ENCODE measurements at regions not wholly inside any gene's neighbourhood (a gene's known extent, or its start where the extent isn't known, plus 50 kb on each side); places are given as distances from the start of the nearest gene placed in this dataset.

- Histone ChIP-seq H3K4me3 (ENCODE audit: low read length) (no peak overlapping the region), H3K27me3 (ENCODE audit: control insufficient read depth, insufficient read depth, low read length) (no peaks in the 10 kb centered on the region), H3K36me3 (ENCODE audit: control insufficient read depth, insufficient read depth, low read length) (no peaks in the 10 kb centered on the region), H3K9me3 (ENCODE audit: control insufficient read depth, insufficient read depth, low read length) (no peaks in the 10 kb centered on the region), H3K4me1 (ENCODE audit: control insufficient read depth, insufficient read depth, low read length) (no peaks in the 10 kb centered on the region), H3K27ac (ENCODE audit: low read length) (no peak overlapping the region)
- no peaks in the 10 kb centered on the region for H3K4me1 Mint-ChIP-seq
- H3K27me3 Mint-ChIP-seq (ENCODE audit: low read depth in 2 of 2): no peaks in the 10 kb centered on the region
- ATAC-seq (no peak), DNase-seq (no peak)
- no peak overlapping the region for H3K4me3 Mint-ChIP-seq
- intact Hi-C loops (cut with micrococcal nuclease): no loop called here
- H3K9me3 Mint-ChIP-seq: no peaks in the 10 kb centered on the region
- no peaks in the 10 kb centered on the region for H3K36me3 Mint-ChIP-seq
- no peak for TF ChIP-seq CTCF (IDR thresholded peaks at IDR 0.05)
- no peak overlapping the region for H3K27ac Mint-ChIP-seq
- 98% methylated on average over 3 of the region's 3 CpGs for WGBS (ENCODE audit: insufficient coverage)
These were observed 57.1 kb upstream of the KMT2C start for GRCh38 chr7:152492952-152493351.

GRCh38 chr7:152489044-152489443 is 53.2 kb upstream of the KMT2C start:
- ATAC-seq: no peak
- H3K4me1 Mint-ChIP-seq: no peaks in the 10 kb centered on the region
- 98% methylated on average over 6 of the region's 7 CpGs for WGBS (ENCODE audit: insufficient coverage)
- H3K27me3 ChIP-seq (ENCODE audit: control insufficient read depth, insufficient read depth, low read length): no peaks in the 10 kb centered on the region
- H3K9me3 Mint-ChIP-seq: no peaks in the 10 kb centered on the region
- H3K27me3 Mint-ChIP-seq (ENCODE audit: low read depth in 2 of 2): no peaks in the 10 kb centered on the region
- no peaks in the 10 kb centered on the region for H3K4me1 ChIP-seq (ENCODE audit: control insufficient read depth, insufficient read depth, low read length)
- H3K36me3 ChIP-seq (ENCODE audit: control insufficient read depth, insufficient read depth, low read length): no peaks in the 10 kb centered on the region
- H3K27ac ChIP-seq (ENCODE audit: low read length): no peak overlapping the region
- intact Hi-C loops (cut with micrococcal nuclease): no loop called here
- H3K4me3 ChIP-seq (ENCODE audit: low read length): no peak overlapping the region
- no peak for DNase-seq
- no peak overlapping the region for H3K27ac Mint-ChIP-seq
- no peaks in the 10 kb centered on the region for H3K36me3 Mint-ChIP-seq
- H3K4me3 Mint-ChIP-seq: no peak overlapping the region
- H3K9me3 ChIP-seq (ENCODE audit: control insufficient read depth, insufficient read depth, low read length): no peaks in the 10 kb centered on the region
- TF ChIP-seq CTCF (IDR thresholded peaks at IDR 0.05): no peak

GRCh38 chr7:152486968-152487367 is 51.2 kb upstream of the KMT2C start:
- H3K9me3 ChIP-seq (ENCODE audit: control insufficient read depth, insufficient read depth, low read length): no peaks in the 10 kb centered on the region
- H3K36me3 Mint-ChIP-seq: no peaks in the 10 kb centered on the region
- no peak overlapping the region for H3K27ac ChIP-seq (ENCODE audit: low read length)
- H3K36me3 ChIP-seq (ENCODE audit: control insufficient read depth, insufficient read depth, low read length): no peaks in the 10 kb centered on the region
- intact Hi-C loops (cut with micrococcal nuclease): no loop called here
- no peak overlapping the region for H3K4me3 ChIP-seq (ENCODE audit: low read length)
- no peak overlapping the region for H3K27ac Mint-ChIP-seq
- H3K4me3 Mint-ChIP-seq: no peak overlapping the region
- no peaks in the 10 kb centered on the region for H3K27me3 Mint-ChIP-seq (ENCODE audit: low read depth in 2 of 2)
- H3K9me3 Mint-ChIP-seq: no peaks in the 10 kb centered on the region
- no peaks in the 10 kb centered on the region for H3K27me3 ChIP-seq (ENCODE audit: control insufficient read depth, insufficient read depth, low read length)
- H3K4me1 ChIP-seq (ENCODE audit: control insufficient read depth, insufficient read depth, low read length): no peaks in the 10 kb centered on the region
- DNase-seq: no peak
- H3K4me1 Mint-ChIP-seq: no peaks in the 10 kb centered on the region
- ATAC-seq: no peak
- TF ChIP-seq CTCF (IDR thresholded peaks at IDR 0.05): no peak

- no peak for ATAC-seq
- H3K4me1 ChIP-seq (ENCODE audit: control insufficient read depth, insufficient read depth, low read length): no peaks in the 10 kb centered on the region
- H3K27me3 ChIP-seq (ENCODE audit: control insufficient read depth, insufficient read depth, low read length): no peaks in the 10 kb centered on the region
- no peak for TF ChIP-seq CTCF (IDR thresholded peaks at IDR 0.05)
- H3K4me3 ChIP-seq (ENCODE audit: low read length): no peak overlapping the region
- Mint-ChIP-seq H3K27me3 (ENCODE audit: low read depth in 2 of 2) (no peaks in the 10 kb centered on the region), H3K4me1 (no peaks in the 10 kb centered on the region), H3K4me3 (no peak overlapping the region), H3K36me3 (no peaks in the 10 kb centered on the region), H3K9me3 (no peaks in the 10 kb centered on the region), H3K27ac (no peak overlapping the region)
- no peak overlapping the region for H3K27ac ChIP-seq (ENCODE audit: low read length)
- WGBS (ENCODE audit: insufficient coverage): 86% methylated on average over 4 of the region's 4 CpGs
- no peaks in the 10 kb centered on the region for H3K36me3 ChIP-seq (ENCODE audit: control insufficient read depth, insufficient read depth, low read length)
- H3K9me3 ChIP-seq (ENCODE audit: control insufficient read depth, insufficient read depth, low read length): no peaks in the 10 kb centered on the region
- intact Hi-C loops (cut with micrococcal nuclease): no loop called here
- DNase-seq: no peak
These were observed 50.0 kb upstream of the KMT2C start for GRCh38 chr7:152485826-152486225.
